ENCODE measurements at regions not wholly inside any gene's neighbourhood (a gene's known extent, or its start where the extent isn't known, plus 50 kb on each side); places are given as distances from the start of the nearest gene placed in this dataset.
"Not testable (repeated sequence)": the region's sequence is repeated elsewhere in the genome, so short reads cannot be mapped to it uniquely, and the experiment has no call there.

DNA sequence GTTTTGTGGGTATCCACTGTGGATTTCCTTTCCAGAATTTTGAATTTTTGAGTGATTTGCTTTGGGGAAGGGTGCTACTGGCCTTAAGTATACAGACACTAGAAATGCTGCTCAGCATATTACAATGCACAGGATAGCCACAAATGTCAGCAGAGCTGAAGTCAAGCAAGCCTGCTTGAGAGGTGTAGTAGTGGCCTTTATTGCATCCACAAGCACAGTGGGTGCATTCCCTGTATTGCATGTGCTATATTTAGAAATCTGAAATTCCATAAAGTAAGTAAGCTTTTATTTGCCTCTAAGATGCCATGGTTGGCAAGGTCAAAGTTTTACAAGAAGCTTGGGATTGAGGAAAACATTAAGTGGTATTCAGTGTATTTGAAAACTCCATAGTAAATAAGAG is 79.5 kb upstream of the ZNF91 start:
- TF ChIP-seq, protein P1, sequence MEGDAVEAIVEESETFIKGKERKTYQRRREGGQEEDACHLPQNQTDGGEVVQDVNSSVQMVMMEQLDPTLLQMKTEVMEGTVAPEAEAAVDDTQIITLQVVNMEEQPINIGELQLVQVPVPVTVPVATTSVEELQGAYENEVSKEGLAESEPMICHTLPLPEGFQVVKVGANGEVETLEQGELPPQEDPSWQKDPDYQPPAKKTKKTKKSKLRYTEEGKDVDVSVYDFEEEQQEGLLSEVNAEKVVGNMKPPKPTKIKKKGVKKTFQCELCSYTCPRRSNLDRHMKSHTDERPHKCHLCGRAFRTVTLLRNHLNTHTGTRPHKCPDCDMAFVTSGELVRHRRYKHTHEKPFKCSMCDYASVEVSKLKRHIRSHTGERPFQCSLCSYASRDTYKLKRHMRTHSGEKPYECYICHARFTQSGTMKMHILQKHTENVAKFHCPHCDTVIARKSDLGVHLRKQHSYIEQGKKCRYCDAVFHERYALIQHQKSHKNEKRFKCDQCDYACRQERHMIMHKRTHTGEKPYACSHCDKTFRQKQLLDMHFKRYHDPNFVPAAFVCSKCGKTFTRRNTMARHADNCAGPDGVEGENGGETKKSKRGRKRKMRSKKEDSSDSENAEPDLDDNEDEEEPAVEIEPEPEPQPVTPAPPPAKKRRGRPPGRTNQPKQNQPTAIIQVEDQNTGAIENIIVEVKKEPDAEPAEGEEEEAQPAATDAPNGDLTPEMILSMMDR (IDR thresholded peaks at IDR 0.05) = no peak
- no peak for TF ChIP-seq POLR2A (IDR thresholded peaks at IDR 0.05)
- no peak for TF ChIP-seq POLR2AphosphoS5 (IDR thresholded peaks at IDR 0.05)
- TF ChIP-seq EP300 (IDR thresholded peaks at IDR 0.05) = no peak
- intact Hi-C loops (cut with DNase I; ENCODE audit: low total_unique reads) = no loop called here
- Histone ChIP-seq H3K27me3 (peaks cover 0 to 29% (median 4%) of the 10 kb centered on the region in 3 donors), H3K4me3 (no peak overlapping the region), H3K9me3 (peaks cover 0 to 59% (median 30%) of the 10 kb centered on the region in 4 donors), H3K36me3 (no peaks in the 10 kb centered on the region), H3K4me1 (no peaks in the 10 kb centered on the region), H3K27ac (no peak overlapping the region)
- no peak for DNase-seq

DNA sequence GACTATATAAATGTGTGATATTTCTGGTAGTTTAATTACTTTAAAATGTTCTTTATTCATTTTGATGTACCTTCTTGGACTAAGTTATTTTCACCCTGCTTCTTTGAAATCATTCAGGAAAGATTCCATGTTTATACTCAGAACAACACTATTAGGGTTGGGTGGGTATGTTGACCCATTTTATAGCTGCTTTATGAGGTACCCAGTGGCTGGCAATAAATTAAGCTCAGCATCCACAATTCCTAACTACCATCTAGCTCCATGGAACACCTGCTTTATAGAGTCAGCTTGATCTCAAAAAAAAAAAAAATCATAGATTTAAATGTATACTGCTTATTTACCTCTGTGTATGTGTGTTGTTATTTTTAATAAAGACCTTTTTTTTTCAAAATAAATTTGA is 78.9 kb upstream of the ZNF91 start:
- intact Hi-C loops (cut with DNase I; ENCODE audit: low total_unique reads) = no loop called here
- no peak for DNase-seq

DNA sequence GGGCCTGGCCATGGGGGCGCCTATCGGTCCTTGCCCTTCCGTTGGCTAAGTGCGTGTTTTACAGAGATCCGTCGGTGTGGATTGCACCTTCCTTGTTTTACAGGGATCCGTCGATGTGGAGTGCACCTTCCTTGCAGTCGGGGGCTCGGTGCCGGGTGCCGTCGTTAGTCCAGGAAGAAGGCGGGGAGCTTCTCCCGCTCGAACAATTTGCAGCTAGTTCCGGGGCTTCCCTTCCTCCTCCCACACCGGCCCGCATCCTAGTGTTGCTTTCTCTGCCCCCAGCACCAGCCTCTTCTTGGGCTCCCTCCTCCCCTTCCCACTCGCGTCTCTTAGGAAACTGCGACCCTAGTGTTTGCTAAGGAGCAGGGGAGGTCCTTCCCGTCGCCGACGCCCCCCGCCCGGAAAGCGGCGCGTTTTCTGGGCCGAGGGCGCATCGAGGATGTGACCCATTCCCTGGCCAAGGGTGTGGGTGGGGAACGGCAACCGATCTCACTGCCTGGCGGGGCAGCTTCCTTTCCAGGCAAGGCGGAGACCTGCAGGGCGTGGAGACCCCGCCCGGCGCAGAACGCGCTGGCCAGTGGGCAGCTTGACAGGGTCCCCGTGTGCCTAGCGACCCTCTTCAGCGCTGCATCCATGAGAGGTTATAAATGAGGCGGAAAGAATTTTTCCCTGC is 75.7 kb upstream of the ZNF91 start:
- DNase-seq = peak in 1 of 2 donors; percentile 15
- peaks cover 0 to 53% (median 26%) of the 10 kb centered on the region in 4 donors for H3K9me3 ChIP-seq
- H3K4me1 ChIP-seq = no peaks in the 10 kb centered on the region
- H3K4me3 ChIP-seq = peak overlapping the region in 1 of 4 donors; percentile 13
- peaks cover 0 to 29% (median 4%) of the 10 kb centered on the region in 3 donors for H3K27me3 ChIP-seq
- intact Hi-C loops (cut with DNase I; ENCODE audit: low total_unique reads) = no loop called here
- TF ChIP-seq, protein P1 (IDR thresholded peaks at IDR 0.05) = no peak
- TF ChIP-seq EP300 (IDR thresholded peaks at IDR 0.05) (no peak), POLR2A (IDR thresholded peaks at IDR 0.05) (no peak), POLR2AphosphoS5 (IDR thresholded peaks at IDR 0.05) (no peak)
- WGBS, 5 donors = 11 to 16% (median 12%) methylated on average over 18 to 48 of the region's 48 CpGs
- H3K36me3 ChIP-seq = no peaks in the 10 kb centered on the region
- H3K27ac ChIP-seq = no peak overlapping the region

More for the DNA sequence above, 78.9 kb upstream of the ZNF91 start:
- Histone ChIP-seq H3K4me3 (no peak overlapping the region), H3K27ac (no peak overlapping the region), H3K4me1 (no peaks in the 10 kb centered on the region), H3K36me3 (no peaks in the 10 kb centered on the region), H3K9me3 (peaks cover 0 to 59% (median 32%) of the 10 kb centered on the region in 4 donors), H3K27me3 (peaks cover 0 to 29% (median 4%) of the 10 kb centered on the region in 3 donors)
- TF ChIP-seq, protein P1 (IDR thresholded peaks at IDR 0.05) = no peak
- TF ChIP-seq EP300 (IDR thresholded peaks at IDR 0.05) (no peak), POLR2AphosphoS5 (IDR thresholded peaks at IDR 0.05) (no peak), POLR2A (IDR thresholded peaks at IDR 0.05) (no peak)

DNA sequence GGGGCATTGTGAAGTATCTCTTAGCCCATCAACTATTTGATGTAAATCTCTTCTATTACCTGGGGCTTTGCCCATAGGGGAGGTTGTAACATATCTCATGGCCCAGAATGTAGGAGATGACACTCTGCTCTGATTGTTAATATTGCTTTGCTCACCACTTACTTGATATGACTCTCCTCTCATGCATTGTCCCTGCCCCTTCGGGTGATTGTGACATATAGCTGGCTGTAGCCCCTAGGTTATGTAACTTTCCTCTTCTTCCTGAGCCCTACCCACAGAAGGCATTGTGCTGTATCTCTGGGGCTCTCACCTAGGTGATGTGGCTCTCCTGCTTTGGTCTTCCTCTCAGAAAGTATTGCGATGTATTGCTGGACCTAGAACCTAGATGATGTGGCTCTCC is 69.1 kb upstream of the ZNF91 start:
- H3K27ac ChIP-seq; H3K4me3 ChIP-seq; H3K36me3 ChIP-seq; H3K4me1 ChIP-seq; H3K27me3 ChIP-seq; DNase-seq; intact Hi-C loops (cut with DNase I; ENCODE audit: low total_unique reads): not testable (repeated sequence)
- peaks cover 0 to 55% (median 10%) of the 10 kb centered on the region in 4 donors for H3K9me3 ChIP-seq
- WGBS, 5 donors = 90 to 97% (median 94%) methylated on average over 2 of the region's 2 CpGs

DNA sequence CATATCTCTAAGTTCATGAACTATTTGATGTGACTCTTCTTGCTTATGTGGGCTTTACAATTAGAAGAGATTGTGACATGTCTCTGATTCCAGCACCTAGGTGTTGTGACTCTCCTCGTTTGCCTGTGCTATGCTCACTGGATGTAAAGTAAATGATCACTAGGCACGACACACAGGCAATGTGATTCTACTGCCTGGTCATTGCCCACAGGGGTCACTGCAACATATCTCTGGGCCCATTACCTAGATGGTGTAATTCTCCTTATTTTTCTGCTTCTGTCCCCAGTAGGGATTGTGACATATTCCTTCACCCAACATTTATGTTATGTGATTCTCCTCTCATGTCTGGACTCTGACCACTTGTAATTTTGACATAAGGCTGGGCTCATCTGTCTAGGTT is 65.8 kb upstream of the ZNF91 start:
- no peaks in the 10 kb centered on the region for H3K36me3 ChIP-seq
- H3K4me3 ChIP-seq = no peak overlapping the region
- no peaks in the 10 kb centered on the region for H3K4me1 ChIP-seq
- DNase-seq = no peak
- no peak overlapping the region for H3K27ac ChIP-seq
- peaks cover 0 to 71% (median 18%) of the 10 kb centered on the region in 4 donors for H3K9me3 ChIP-seq
- intact Hi-C loops (cut with DNase I; ENCODE audit: low total_unique reads) = no loop called here
- WGBS, 5 donors = 18 to 59% (median 50%) methylated on average over 2 of the region's 2 CpGs
- no peaks in the 10 kb centered on the region for H3K27me3 ChIP-seq
- no peak for TF ChIP-seq POLR2A (IDR thresholded peaks at IDR 0.05)
- TF ChIP-seq, protein P1 (IDR thresholded peaks at IDR 0.05) = no peak
- TF ChIP-seq POLR2AphosphoS5 (IDR thresholded peaks at IDR 0.05) = no peak
- TF ChIP-seq EP300 (IDR thresholded peaks at IDR 0.05) = no peak
